ENCODE measurements at regions not wholly inside any gene's neighbourhood (a gene's known extent, or its start where the extent isn't known, plus 50 kb on each side); places are given as distances from the start of the nearest gene placed in this dataset.

GRCh38 chr2:64196963-64197362 lies 52.7 kb upstream of the PELI1 start:
- no peak for DNase-seq

GRCh38 chr2:64201151-64201550 lies 56.9 kb upstream of the PELI1 start:
- no peak for DNase-seq

- no peak for DNase-seq
Observed at GRCh38 chr2:64202206-64202845, 58.1 kb upstream of the PELI1 start.

- no peak for DNase-seq
Observed at GRCh38 chr2:64203131-64203857, 59.1 kb upstream of the PELI1 start.

- peak; percentile 1 for DNase-seq
Observed at GRCh38 chr2:64203858-64204632, 59.8 kb upstream of the PELI1 start.

GRCh38 chr2:64204703-64205102 lies 60.5 kb upstream of the PELI1 start:
- DNase-seq = no peak

- no peak for DNase-seq
Observed at GRCh38 chr2:64205415-64205814, 61.2 kb upstream of the PELI1 start.

- DNase-seq = no peak
Observed at GRCh38 chr2:64207573-64207972, 63.4 kb upstream of the PELI1 start.

- DNase-seq = no peak
Observed at GRCh38 chr2:64210816-64211215, 66.6 kb upstream of the PELI1 start.

GRCh38 chr2:64211276-64211921 lies 67.2 kb upstream of the PELI1 start:
- no peak for DNase-seq

- DNase-seq = peak; percentile 74
Observed at GRCh38 chr2:64212346-64212745, 68.1 kb upstream of the PELI1 start.

- DNase-seq = peak; percentile 82
Observed at GRCh38 chr2:64212801-64213321, 68.6 kb upstream of the PELI1 start.

- DNase-seq = peak; percentile 48
Observed at GRCh38 chr2:64213532-64214275, 69.5 kb upstream of the PELI1 start.

- no peak for DNase-seq
Observed at GRCh38 chr2:64214281-64215115, 70.3 kb upstream of the PELI1 start.

GRCh38 chr2:64217198-64217869 lies 73.1 kb upstream of the PELI1 start:
- DNase-seq = no peak

- no peak for DNase-seq
Observed at GRCh38 chr2:64218137-64218802, 74.0 kb upstream of the PELI1 start.

GRCh38 chr2:64219149-64219548 lies 74.9 kb upstream of the PELI1 start:
- no peak for DNase-seq

GRCh38 chr2:64220265-64220664 lies 76.0 kb upstream of the PELI1 start:
- peak; percentile 34 for DNase-seq

GRCh38 chr2:64220894-64221617 lies 76.8 kb upstream of the PELI1 start:
- no peak for DNase-seq

GRCh38 chr2:64221935-64222334 lies 77.7 kb upstream of the PELI1 start:
- DNase-seq = no peak
